Dermis microvascular lymphatic vessel endothelial cell (primary cell): ENCODE measurements at regions not wholly inside any gene's neighbourhood (a gene's known extent, or its start where the extent isn't known, plus 50 kb on each side); places are given as distances from the start of the nearest gene placed in this dataset.

Experiments
- DNase-seq, 2 donors: peaks; one replicate each; pipeline versions ENCODE4 v3.0.0 to v3.0.0-alpha.2; 2010; ENCODE audit warnings: low read depth in 2 of 2

GRCh38 chr2:66382091-66382490, 52.8 kb upstream of the MEIS1 start:
- no peak for DNase-seq

DNA sequence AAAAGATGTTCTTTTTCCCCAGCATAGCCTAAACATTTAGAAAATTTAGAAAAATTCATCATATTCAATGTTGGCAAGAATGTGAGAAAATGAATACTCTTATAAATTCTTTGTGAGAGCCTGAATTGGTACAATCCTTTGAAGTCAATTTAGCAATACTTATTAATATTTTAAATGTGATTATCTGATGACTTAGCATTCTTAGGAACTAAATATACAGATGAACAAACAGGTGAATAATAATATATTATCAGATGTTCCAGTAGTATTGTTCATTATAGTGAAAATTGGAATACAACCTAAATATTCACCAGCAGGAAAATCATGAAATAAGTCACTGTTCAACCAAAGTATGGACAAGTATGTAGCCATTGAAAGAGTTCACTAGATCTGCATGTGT, 55.5 kb upstream of the MEIS1 start:
- no peak for DNase-seq

DNA sequence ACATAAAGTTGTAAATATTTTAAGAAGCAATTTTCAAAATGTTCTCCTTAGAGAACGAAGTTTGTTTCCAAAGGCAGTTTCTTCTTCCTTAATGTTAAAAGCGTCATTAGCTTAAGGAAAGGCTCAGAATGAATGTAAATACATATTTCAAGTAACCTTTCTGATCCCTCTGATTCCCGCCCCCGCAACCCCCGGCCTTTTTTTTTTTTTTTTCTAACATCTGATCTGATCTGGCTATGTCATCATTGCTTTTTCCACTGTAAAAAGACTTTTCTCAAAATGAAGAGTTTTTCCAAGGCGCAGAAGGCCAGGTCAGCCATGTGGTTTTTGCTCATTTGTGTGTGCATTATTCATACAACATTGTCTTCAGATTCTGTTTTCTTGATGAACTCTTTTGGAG, 57.1 kb upstream of the MEIS1 start:
- no peak for DNase-seq

DNA sequence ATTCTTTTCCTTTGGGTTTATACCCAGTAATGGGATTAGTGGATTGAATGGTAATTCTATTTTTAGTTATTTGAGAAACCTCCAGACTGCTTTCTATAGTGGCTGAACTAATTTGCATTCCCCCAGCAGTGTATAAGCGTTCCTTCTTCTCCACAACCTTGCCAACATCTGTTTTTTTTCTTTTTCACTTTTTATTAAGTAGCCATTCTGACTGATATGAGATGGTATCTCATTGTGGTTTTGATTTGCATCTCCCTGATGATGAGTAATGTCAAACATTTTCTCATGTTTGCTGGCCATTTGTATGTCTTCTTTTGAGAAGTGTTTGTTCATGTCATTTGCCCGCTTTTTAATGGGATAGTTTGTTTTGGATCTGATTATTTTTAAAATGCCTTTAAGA, 64.1 kb upstream of the MEIS1 start:
- no peak for DNase-seq

- DNase-seq, result no peak
These were observed 68.3 kb upstream of the MEIS1 start for GRCh38 chr2:66366619-66367018.

DNA sequence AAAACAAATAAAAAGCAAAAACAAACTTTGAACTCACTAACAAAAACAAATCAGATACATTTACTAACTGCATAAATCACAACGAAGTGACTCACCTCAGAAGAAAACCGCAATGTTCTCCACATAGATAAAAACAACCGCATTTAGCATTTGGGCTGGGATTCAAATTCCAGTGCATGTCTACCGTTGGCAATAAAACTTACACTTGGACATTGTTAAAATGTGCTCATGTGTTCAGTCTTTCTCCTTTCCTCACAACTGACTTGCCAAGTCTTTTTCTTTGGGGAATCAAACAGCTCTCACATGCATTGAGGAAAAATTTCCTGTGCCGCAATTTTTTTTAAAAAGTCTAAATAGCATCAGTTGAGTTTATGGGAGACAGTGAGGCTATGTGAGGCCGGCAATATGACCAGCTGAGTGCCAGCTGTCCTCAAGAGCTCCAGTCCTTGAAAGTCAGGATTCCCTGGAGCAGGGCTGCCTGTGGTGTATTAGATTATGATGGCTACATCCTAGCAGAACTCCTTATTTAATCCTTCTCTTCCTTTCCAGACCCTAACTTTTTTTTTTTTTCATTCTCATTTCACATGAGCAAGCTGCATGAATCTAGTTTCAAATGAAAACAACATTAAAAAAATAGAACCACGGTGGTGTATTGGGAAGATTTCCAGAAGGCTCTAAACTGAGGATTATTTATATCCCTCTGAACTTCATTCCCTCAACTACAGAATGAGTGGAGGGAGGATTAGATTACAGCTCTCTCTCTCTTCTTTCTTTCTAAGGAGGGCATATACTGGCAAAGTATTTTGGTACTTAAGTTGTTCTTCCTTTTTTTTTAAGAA, 70.2 kb upstream of the MEIS1 start:
- no peak for DNase-seq

GRCh38 chr2:66362701-66363100, 72.2 kb upstream of the MEIS1 start:
- DNase-seq, result no peak

DNA sequence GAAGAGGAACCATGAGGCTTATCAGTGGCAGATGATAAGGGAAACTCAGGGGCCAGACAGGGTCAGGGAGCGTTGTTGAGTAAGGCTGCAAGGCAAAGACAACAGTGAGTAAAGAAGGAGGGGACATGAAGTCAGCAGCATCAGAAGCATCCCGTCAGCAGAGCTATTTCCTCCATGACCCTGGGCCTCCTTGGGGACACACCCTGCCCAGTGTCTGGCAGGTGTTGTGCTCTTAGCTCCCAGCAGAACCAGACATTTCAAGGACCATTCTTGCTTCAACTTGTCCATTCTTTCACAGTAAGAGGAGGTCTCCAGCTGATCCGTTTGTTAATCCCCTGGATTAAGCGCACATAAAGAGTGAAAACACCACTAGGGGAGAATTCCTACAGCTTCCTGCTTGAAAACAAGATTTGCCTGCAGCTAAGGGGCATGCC, 88.7 kb upstream of the MEIS1 start:
- no peak for DNase-seq

DNA sequence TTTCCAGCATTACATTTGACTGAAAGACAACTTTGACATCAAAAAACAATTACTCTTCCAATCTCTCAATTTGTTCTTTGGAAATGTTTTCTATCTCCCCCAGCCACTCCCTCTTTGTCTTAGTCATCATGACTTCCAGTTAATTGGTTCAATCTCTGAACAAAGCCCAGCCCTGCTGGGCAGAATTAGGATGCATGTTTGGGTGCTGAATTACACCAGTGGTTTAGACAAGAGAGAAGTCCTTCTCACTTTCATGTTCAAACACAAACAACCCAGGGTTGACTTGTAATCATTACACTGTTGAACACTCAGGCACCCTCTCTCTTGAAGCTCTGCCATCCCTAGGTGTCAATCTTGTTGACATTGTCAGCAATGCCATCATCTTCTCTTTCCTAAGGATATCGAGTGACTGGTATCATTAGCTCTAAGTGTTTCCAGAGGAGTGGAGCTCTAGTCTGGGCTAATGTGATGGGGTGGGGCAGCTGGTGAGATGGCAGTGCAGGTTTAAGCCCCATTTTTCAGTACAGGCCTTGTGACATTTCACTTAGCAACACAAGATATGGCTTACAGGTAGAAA, 90.8 kb upstream of the MEIS1 start:
- no peak for DNase-seq

GRCh38 chr2:66343259-66343658, 91.7 kb upstream of the MEIS1 start:
- no peak for DNase-seq

- no peak for DNase-seq
These were observed 94.4 kb upstream of the MEIS1 start for GRCh38 chr2:66340521-66340920.

DNA sequence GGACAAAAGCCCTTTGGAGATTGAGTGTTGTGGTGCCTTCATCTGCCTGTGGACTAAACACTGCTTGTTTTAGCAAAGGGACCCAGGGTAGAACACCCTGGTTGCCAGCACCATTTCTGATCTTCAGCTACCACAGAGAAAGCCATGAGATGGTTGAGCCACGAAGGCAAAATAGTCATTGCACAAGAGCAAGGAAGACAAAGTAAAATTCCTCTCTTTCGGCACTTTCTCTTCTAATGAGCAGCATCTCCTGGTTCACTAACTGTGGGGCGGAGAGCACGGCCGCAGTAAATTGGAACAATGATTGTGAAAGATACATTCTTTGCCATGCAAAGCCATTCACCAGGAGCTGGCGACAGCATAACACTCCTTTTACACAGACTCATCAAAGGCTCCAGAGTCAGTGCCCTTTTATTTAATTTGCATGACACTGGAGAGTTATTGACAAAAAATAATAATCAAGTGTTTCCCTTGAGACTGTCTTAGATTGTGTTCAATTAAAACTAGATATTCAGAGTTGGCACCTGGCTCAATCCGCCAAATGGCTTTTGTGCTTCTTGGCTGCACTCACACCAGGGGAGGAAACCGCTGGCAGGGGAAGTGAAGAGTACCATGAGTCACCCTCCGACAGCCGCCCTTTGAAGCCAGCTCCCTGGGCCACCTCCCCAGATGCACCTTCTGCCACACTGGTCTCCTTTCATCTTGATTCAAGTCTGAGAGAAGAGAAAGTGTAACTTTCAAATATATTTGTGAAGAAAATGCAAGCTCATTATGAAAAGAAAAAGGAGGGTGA, 100.5 kb upstream of the MEIS1 start:
- DNase-seq, result no peak

DNA sequence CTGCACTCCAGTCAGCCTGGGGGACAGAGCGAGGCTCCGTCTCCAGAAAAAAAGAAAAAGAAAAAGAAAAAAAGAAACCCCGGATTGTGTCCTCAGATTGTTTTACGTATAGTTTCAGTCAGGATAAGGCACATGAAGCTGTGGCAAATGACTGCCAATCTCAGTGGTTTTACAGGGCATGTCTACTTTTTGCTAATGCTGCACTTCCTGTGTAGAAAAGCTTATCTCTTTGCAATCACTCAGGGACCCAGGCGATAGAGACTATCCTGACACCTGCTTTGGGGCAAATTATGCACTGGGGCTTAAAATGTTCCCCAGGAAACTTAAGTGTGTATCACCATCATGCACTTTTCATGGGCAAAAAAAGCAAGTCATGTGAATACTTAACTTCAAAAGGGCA, 103.7 kb upstream of the MEIS1 start:
- no peak for DNase-seq

DNA sequence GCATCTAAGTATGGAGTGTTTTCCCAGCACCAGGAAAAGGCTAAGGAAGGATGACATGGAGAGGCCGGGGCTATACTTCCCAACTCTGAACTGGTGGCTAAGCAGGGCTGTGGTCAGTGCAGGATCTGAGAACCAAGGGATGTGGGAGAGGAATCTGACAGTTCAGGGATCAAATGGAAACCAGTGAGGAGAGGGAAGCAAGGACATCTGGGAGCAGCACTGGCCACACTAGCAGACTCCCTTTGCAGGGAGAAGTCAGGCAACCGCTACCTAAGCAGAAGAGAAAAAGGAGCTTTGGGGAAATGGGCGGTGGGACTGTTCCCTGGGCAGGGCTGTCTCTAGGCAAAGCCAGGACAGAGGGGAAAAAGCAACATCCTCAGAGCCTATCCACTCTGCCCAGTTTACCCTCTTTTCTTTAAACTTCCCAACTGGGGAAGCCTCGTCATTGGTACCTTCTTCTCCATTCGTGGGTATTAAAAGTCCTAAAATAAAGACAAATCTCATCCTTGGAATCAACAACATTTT, 105.8 kb upstream of the MEIS1 start:
- no peak for DNase-seq

- no peak for DNase-seq
These were observed 107.7 kb upstream of the MEIS1 start for GRCh38 chr2:66327066-66327740.

GRCh38 chr2:66324909-66325528, 109.9 kb upstream of the MEIS1 start:
- DNase-seq, result no peak

DNA sequence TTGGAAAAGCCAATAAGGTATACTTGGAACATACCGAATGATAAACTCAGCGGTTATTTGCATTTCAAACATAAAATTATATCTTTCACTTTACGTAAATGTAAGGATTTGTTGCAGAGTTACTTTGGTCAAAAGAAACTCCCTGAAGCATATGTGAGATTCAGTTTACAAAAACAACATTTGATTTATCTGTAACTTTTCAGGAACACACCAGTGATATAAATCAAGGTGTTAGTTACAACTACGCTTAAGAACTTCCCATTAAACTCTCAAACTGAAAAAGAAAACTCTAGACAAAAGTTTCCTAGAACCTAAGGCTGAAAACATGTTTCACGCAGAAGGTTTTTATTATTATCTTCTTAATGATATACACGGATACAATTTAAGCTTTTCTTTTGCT, 110.6 kb upstream of the MEIS1 start:
- no peak for DNase-seq

- no peak for DNase-seq
These were observed 111.5 kb upstream of the MEIS1 start for GRCh38 chr2:66323406-66323805.

- DNase-seq, result no peak
These were observed 112.2 kb upstream of the MEIS1 start for GRCh38 chr2:66322506-66323260.

DNA sequence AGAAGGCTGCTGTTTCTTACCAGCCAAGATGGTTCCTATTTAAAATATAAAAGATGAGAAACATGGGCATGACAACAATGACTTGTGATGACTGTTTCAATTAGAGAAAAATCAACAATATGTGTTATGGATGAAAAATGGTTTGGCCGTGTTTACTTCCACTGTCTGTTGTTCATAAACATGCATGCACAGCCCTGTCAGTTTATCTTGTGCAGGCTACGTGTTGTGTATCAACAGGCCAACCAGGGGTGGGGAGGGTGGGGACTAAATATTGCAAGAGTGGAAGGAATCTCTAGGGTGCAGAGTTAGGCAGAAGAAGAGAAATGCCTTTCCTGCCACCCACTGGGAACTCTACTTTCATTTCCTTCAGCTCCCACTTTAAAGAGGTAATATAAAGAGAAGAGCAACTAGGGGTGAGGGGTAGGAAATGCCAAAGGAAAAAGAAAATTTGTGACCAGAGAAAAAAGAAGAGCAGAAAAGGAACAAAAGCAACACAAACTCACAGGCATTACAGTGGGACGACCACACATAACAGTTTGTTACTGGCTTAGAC, 116.8 kb upstream of the MEIS1 start:
- DNase-seq, result no peak
